Liver (tissue), 3 donors: ENCODE measurements at regions not wholly inside any gene's neighbourhood (a gene's known extent, or its start where the extent isn't known, plus 50 kb on each side); places are given as distances from the start of the nearest gene placed in this dataset.

Source experiments
- CTCF ChIP-seq: fragments of 150-350 bp; IDR thresholded peaks from 2 replicates; pipeline ENCODE4 v1.5.1; 2017; ENCODE audit warnings: improper control_type of control experiment, low read depth, low read length; ENCODE audit not compliant: missing input control
- HNF4G ChIP-seq: IDR thresholded peaks from 2 replicates; pipeline ENCODE4 v1.6.1; 2016; ENCODE audit warnings: antibody characterized with exemption
- JUND ChIP-seq, 2 donors: IDR thresholded peaks; 2 replicates each; pipeline ENCODE4 v1.6.1; 2016; ENCODE audit warnings: antibody characterized with exemption in 2 of 2
- RXRA ChIP-seq, 2 donors: IDR thresholded peaks; 2 replicates each; pipeline ENCODE4 v1.6.1; 2017 to 2018; ENCODE audit warnings: antibody characterized with exemption in 2 of 2, mild to moderate bottlenecking in 1 of 2
- SP1 ChIP-seq: IDR thresholded peaks from 2 replicates; pipeline ENCODE4 v1.6.1; 2018; ENCODE audit warnings: antibody characterized with exemption, mild to moderate bottlenecking
- TAF1 ChIP-seq: conservative IDR thresholded peaks from 2 replicates; pipeline ENCODE4 v1.6.1; 2016; ENCODE audit warnings: antibody characterized with exemption, mild to moderate bottlenecking
- YY1 ChIP-seq: IDR thresholded peaks from 2 replicates; pipeline ENCODE4 v1.6.1; 2016; ENCODE audit warnings: antibody characterized with exemption, mild to moderate bottlenecking
- TF ChIP-seq, protein P1 (sequence below): IDR thresholded peaks from 2 replicates; pipeline ENCODE4 v1.6.1; 2016; ENCODE audit warnings: antibody characterized with exemption
- TF ChIP-seq, protein P2 (sequence below): IDR thresholded peaks from 2 replicates; pipeline ENCODE4 v1.6.1; 2016; ENCODE audit warnings: antibody characterized with exemption
- donor health status: healthy.
- donor health status: healthy.

GRCh38 chr20:60862601-60863000, 389.5 kb upstream of the CDH4 start:
- TF ChIP-seq CTCF, result no peak
- TF ChIP-seq, protein P1, sequence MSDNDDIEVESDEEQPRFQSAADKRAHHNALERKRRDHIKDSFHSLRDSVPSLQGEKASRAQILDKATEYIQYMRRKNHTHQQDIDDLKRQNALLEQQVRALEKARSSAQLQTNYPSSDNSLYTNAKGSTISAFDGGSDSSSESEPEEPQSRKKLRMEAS, result no peak
- TF ChIP-seq RXRA (IDR thresholded peaks at IDR 0.05), result no peak
- TF ChIP-seq SP1, result no peak
- no peak for TF ChIP-seq HNF4G
- TF ChIP-seq YY1, result no peak
- TF ChIP-seq, protein P2, sequence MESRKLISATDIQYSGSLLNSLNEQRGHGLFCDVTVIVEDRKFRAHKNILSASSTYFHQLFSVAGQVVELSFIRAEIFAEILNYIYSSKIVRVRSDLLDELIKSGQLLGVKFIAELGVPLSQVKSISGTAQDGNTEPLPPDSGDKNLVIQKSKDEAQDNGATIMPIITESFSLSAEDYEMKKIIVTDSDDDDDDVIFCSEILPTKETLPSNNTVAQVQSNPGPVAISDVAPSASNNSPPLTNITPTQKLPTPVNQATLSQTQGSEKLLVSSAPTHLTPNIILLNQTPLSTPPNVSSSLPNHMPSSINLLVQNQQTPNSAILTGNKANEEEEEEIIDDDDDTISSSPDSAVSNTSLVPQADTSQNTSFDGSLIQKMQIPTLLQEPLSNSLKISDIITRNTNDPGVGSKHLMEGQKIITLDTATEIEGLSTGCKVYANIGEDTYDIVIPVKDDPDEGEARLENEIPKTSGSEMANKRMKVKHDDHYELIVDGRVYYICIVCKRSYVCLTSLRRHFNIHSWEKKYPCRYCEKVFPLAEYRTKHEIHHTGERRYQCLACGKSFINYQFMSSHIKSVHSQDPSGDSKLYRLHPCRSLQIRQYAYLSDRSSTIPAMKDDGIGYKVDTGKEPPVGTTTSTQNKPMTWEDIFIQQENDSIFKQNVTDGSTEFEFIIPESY, result no peak
- TF ChIP-seq TAF1, result no peak
- no peak for TF ChIP-seq JUND (IDR thresholded peaks at IDR 0.05)
